HCT116 (cell line): ENCODE measurements at regions not wholly inside any gene's neighbourhood (a gene's known extent, or its start where the extent isn't known, plus 50 kb on each side); places are given as distances from the start of the nearest gene placed in this dataset.

ENCODE experiments used
- CEBPB ChIP-seq: IDR thresholded peaks from 2 replicates; pipeline ENCODE4 v1.6.1; 2012; ENCODE audit warnings: low read depth
- ELF1 ChIP-seq: IDR thresholded peaks from 2 replicates; pipeline ENCODE4 v1.6.1; 2012; ENCODE audit warnings: low read depth, borderline replicate concordance
- EZH2 ChIP-seq: fragments of 200-600 bp; sonication (generic); IDR thresholded peaks from 2 replicates; pipeline ENCODE4 v1.6.1; 2017; ENCODE audit warnings: antibody characterized with exemption, mixed run types
- JUND ChIP-seq: IDR thresholded peaks from 2 replicates; pipeline ENCODE4 v1.6.1; 2012
- POLR2A ChIP-seq: IDR thresholded peaks from 2 replicates; pipeline ENCODE4 v1.7.0; 2011; ENCODE audit warnings: borderline replicate concordance; ENCODE audit not compliant: insufficient read depth, insufficient read length; ENCODE audit errors: extremely low read depth
- POLR2AphosphoS5 ChIP-seq: IDR thresholded peaks from 2 replicates; pipeline ENCODE4 v1.6.1; 2011; ENCODE audit warnings: mild to moderate bottlenecking, low read depth, low read length, moderate library complexity
- SIN3A ChIP-seq: IDR thresholded peaks from 2 replicates; pipeline ENCODE4 v1.6.1; 2012; ENCODE audit warnings: low read depth
- SP1 ChIP-seq: IDR thresholded peaks from 2 replicates; pipeline ENCODE4 v1.6.1; 2012; ENCODE audit warnings: low read depth
- SRF ChIP-seq: IDR thresholded peaks from 2 replicates; pipeline ENCODE4 v1.6.1; 2012; ENCODE audit warnings: low read depth
- TF ChIP-seq, protein P1 (sequence below): IDR thresholded peaks from 2 replicates; pipeline ENCODE4 v1.6.1; 2012
- TF ChIP-seq, protein P2 (sequence below): IDR thresholded peaks from 2 replicates; pipeline ENCODE4 v1.6.1; 2011; ENCODE audit warnings: mild to moderate bottlenecking, low read length, moderate library complexity; ENCODE audit not compliant: insufficient replicate concordance; ENCODE audit errors: extremely low read depth
- TF ChIP-seq, protein P3 (sequence below), 3 experiments: fragments of 200-600 bp in 1 of 3; sonication (generic) in 1 of 3; IDR thresholded peaks in 2 of 3; conservative IDR thresholded peaks in 1 of 3; 2 replicates each; pipeline ENCODE4 v1.5.1; 2012 to 2017; ENCODE audit warnings: low read depth in 2 of 3, low read length in 2 of 3, antibody characterized with exemption in 1 of 3, borderline replicate concordance in 1 of 3, control low read depth in 1 of 3, mild to moderate bottlenecking in 1 of 3, mixed read lengths in 1 of 3, mixed run types in 1 of 3, moderate library complexity in 1 of 3; ENCODE audit not compliant: insufficient read depth in 1 of 3
- TF ChIP-seq, protein P4 (sequence below): IDR thresholded peaks from 2 replicates; pipeline ENCODE4 v1.6.1; 2012; ENCODE audit warnings: low read depth

DNA sequence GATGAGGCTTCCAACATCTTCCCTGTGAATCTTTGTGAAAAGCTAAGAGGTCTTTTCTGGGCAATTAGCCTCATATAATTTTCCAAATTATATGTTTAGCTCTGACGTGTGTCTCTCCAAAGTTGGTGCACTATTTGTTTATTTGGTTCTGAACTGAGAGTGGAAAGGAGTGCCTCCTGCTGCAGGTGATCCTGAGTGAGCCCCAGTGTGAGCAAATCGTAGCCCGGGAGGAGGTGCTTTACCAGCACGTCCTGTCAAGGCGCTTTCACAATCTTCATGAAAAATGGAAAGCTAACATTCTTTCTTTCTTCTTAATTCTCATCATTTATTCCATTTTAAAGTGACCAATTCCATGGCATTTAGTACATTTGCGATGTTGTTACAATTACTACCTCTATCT, 231.9 kb downstream of the BMP2 start:
- TF ChIP-seq JUND: no peak
- TF ChIP-seq, protein P1, sequence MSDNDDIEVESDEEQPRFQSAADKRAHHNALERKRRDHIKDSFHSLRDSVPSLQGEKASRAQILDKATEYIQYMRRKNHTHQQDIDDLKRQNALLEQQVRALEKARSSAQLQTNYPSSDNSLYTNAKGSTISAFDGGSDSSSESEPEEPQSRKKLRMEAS: no peak
- TF ChIP-seq, protein P2, sequence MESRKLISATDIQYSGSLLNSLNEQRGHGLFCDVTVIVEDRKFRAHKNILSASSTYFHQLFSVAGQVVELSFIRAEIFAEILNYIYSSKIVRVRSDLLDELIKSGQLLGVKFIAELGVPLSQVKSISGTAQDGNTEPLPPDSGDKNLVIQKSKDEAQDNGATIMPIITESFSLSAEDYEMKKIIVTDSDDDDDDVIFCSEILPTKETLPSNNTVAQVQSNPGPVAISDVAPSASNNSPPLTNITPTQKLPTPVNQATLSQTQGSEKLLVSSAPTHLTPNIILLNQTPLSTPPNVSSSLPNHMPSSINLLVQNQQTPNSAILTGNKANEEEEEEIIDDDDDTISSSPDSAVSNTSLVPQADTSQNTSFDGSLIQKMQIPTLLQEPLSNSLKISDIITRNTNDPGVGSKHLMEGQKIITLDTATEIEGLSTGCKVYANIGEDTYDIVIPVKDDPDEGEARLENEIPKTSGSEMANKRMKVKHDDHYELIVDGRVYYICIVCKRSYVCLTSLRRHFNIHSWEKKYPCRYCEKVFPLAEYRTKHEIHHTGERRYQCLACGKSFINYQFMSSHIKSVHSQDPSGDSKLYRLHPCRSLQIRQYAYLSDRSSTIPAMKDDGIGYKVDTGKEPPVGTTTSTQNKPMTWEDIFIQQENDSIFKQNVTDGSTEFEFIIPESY: no peak
- TF ChIP-seq, protein P3, sequence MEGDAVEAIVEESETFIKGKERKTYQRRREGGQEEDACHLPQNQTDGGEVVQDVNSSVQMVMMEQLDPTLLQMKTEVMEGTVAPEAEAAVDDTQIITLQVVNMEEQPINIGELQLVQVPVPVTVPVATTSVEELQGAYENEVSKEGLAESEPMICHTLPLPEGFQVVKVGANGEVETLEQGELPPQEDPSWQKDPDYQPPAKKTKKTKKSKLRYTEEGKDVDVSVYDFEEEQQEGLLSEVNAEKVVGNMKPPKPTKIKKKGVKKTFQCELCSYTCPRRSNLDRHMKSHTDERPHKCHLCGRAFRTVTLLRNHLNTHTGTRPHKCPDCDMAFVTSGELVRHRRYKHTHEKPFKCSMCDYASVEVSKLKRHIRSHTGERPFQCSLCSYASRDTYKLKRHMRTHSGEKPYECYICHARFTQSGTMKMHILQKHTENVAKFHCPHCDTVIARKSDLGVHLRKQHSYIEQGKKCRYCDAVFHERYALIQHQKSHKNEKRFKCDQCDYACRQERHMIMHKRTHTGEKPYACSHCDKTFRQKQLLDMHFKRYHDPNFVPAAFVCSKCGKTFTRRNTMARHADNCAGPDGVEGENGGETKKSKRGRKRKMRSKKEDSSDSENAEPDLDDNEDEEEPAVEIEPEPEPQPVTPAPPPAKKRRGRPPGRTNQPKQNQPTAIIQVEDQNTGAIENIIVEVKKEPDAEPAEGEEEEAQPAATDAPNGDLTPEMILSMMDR (IDR thresholded peaks at IDR 0.05 in 2 of 3, conservative IDR thresholded peaks at IDR 0.05 in 1 of 3; ENCODE audit: borderline replicate concordance in 1 of 3, insufficient read depth in 1 of 3, low read depth in 2 of 3, low read length in 2 of 3): no peak
- TF ChIP-seq CEBPB: no peak
- TF ChIP-seq SRF: no peak
- TF ChIP-seq, protein P4, sequence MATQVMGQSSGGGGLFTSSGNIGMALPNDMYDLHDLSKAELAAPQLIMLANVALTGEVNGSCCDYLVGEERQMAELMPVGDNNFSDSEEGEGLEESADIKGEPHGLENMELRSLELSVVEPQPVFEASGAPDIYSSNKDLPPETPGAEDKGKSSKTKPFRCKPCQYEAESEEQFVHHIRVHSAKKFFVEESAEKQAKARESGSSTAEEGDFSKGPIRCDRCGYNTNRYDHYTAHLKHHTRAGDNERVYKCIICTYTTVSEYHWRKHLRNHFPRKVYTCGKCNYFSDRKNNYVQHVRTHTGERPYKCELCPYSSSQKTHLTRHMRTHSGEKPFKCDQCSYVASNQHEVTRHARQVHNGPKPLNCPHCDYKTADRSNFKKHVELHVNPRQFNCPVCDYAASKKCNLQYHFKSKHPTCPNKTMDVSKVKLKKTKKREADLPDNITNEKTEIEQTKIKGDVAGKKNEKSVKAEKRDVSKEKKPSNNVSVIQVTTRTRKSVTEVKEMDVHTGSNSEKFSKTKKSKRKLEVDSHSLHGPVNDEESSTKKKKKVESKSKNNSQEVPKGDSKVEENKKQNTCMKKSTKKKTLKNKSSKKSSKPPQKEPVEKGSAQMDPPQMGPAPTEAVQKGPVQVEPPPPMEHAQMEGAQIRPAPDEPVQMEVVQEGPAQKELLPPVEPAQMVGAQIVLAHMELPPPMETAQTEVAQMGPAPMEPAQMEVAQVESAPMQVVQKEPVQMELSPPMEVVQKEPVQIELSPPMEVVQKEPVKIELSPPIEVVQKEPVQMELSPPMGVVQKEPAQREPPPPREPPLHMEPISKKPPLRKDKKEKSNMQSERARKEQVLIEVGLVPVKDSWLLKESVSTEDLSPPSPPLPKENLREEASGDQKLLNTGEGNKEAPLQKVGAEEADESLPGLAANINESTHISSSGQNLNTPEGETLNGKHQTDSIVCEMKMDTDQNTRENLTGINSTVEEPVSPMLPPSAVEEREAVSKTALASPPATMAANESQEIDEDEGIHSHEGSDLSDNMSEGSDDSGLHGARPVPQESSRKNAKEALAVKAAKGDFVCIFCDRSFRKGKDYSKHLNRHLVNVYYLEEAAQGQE: no peak
- no peak for TF ChIP-seq EZH2
- TF ChIP-seq POLR2A: no peak
- TF ChIP-seq POLR2AphosphoS5: no peak
- TF ChIP-seq SIN3A: no peak
- no peak for TF ChIP-seq ELF1
- TF ChIP-seq SP1: no peak
